HFF-Myc (cell line): ENCODE measurements at regions not wholly inside any gene's neighbourhood (a gene's known extent, or its start where the extent isn't known, plus 50 kb on each side); places are given as distances from the start of the nearest gene placed in this dataset.

ENCODE experiments used
- DNase-seq: peaks from one replicate; pipeline ENCODE4 v3.0.0-alpha.2; 2011; ENCODE audit warnings: low read depth; ENCODE audit errors: extremely low read depth
- H3K4me3 ChIP-seq: replicated peaks from 2 replicates; pipeline ENCODE4 v1.5.1; 2011; ENCODE audit warnings: low read depth, mild to moderate bottlenecking, control low read depth, low read length
- CTCF ChIP-seq: IDR thresholded peaks from 2 replicates; pipeline ENCODE4 v1.5.1; 2012; ENCODE audit warnings: mild to moderate bottlenecking, low read depth, low read length, control low read depth; ENCODE audit errors: missing control alignments

GRCh38 chr16:63183743-63184142, 1147.5 kb upstream of the CDH8 start:
- no peak overlapping the region for H3K4me3 ChIP-seq
- no peak for DNase-seq
- no peak for TF ChIP-seq CTCF

GRCh38 chr16:63175313-63175712, 1139.1 kb upstream of the CDH8 start:
- no peak for TF ChIP-seq CTCF
- H3K4me3 ChIP-seq = no peak overlapping the region
- no peak for DNase-seq

GRCh38 chr16:63174801-63175200, 1138.6 kb upstream of the CDH8 start:
- H3K4me3 ChIP-seq = no peak overlapping the region
- DNase-seq = no peak
- no peak for TF ChIP-seq CTCF

GRCh38 chr16:63171545-63171944, 1135.3 kb upstream of the CDH8 start:
- no peak for TF ChIP-seq CTCF
- H3K4me3 ChIP-seq = no peak overlapping the region
- DNase-seq = no peak

GRCh38 chr16:63169100-63169499, 1132.9 kb upstream of the CDH8 start:
- DNase-seq = no peak
- no peak for TF ChIP-seq CTCF
- no peak overlapping the region for H3K4me3 ChIP-seq

- DNase-seq = no peak
- no peak overlapping the region for H3K4me3 ChIP-seq
- TF ChIP-seq CTCF = no peak
Measured at GRCh38 chr16:63157818-63158217, 1121.6 kb upstream of the CDH8 start.

GRCh38 chr16:63146251-63146650, 1110.0 kb upstream of the CDH8 start:
- H3K4me3 ChIP-seq = no peak overlapping the region
- no peak for TF ChIP-seq CTCF
- no peak for DNase-seq
